Transverse colon (tissue), 4 donors: ENCODE measurements at regions not wholly inside any gene's neighbourhood (a gene's known extent, or its start where the extent isn't known, plus 50 kb on each side); places are given as distances from the start of the nearest gene placed in this dataset.

ENCODE experiments used
- DNase-seq: peaks from one replicate; pipeline ENCODE4 v3.0.0-alpha.2; 2019
- H3K27ac ChIP-seq, 4 donors: fragments of 200-600 bp; sonication (generic); 2 replicates each; pipeline ENCODE4 v1.5.1; 2016 to 2018; ENCODE audit warnings: inconsistent platforms in 4 of 4
- H3K27me3 ChIP-seq: fragments of 200-600 bp; sonication (generic); 2 replicates; pipeline ENCODE4 v1.5.1; 2017; ENCODE audit warnings: inconsistent platforms
- H3K36me3 ChIP-seq, 4 donors: fragments of 200-600 bp; sonication (generic); 2 replicates each; pipeline ENCODE4 v1.5.1; 2017 to 2019; ENCODE audit warnings: inconsistent platforms in 4 of 4
- H3K4me1 ChIP-seq, 4 donors: fragments of 200-600 bp; sonication (generic); 2 replicates each; pipeline ENCODE4 v1.5.1; 2017 to 2020; ENCODE audit warnings: inconsistent platforms in 4 of 4
- H3K4me3 ChIP-seq, 4 donors: fragments of 200-600 bp; sonication (generic); 1 replicate in 1 of 4; 2 replicates in 3 of 4; pipeline versions ENCODE4 v1.5.1 to v1.6.1; 2017 to 2019; ENCODE audit warnings: inconsistent platforms in 4 of 4
- H3K9me3 ChIP-seq, 2 donors: fragments of 200-600 bp; sonication (generic); 2 replicates each; pipeline ENCODE4 v1.5.1; 2017 to 2019; ENCODE audit warnings: inconsistent platforms in 2 of 2
- EP300 ChIP-seq: sonication (generic); formaldehyde crosslinking; IDR thresholded peaks from one replicate; pipeline ENCODE4 v1.6.1; 2017; ENCODE audit warnings: antibody characterized with exemption, low read depth
- POLR2A ChIP-seq: fragments of 450-650 bp; IDR thresholded peaks from one replicate; pipeline ENCODE4 v1.6.1; 2016; ENCODE audit warnings: antibody characterized with exemption, mild to moderate bottlenecking, moderate library complexity
- POLR2AphosphoS5 ChIP-seq, 3 donors: sonication (generic); formaldehyde crosslinking; IDR thresholded peaks; one replicate each; pipeline ENCODE4 v1.6.1; 2016; ENCODE audit warnings: antibody characterized with exemption in 3 of 3
- WGBS, 2 donors: methylation state at CpG; one replicate each; pipeline ENCODE4 v1.1.5; 2018; ENCODE audit warnings: low coverage in 1 of 2; 5-methylcytosine and 5-hydroxymethylcytosine counted together
- in situ Hi-C, 4 donors: fragments of 200-750 bp; cut with MboI; loops; one replicate each; pipeline versions ENCODE4 v1.15.0 to v1.15.1; 2017; ENCODE audit warnings: low sequenced_read_pairs in 3 of 4, low pct_ligation_motif_present in 1 of 4, low pct_unique_long_range_greater_than_20kb in 1 of 4
- intact Hi-C: fragments of 100-400 bp; cut with DNase I; formaldehyde crosslinking; loops from one replicate; pipeline ENCODE4 v1.15.1; 2023; ENCODE audit warnings: low total_unique reads
- TF ChIP-seq, protein P1 (sequence below), 5 experiments: fragments of 200-600 bp in 3 of 5; fragments of 450-650 bp in 2 of 5; sonication (generic) in 3 of 5; IDR thresholded peaks; 1 replicate in 2 of 5; 2 replicates in 3 of 5; pipeline ENCODE4 v1.5.1; 2016 to 2017; ENCODE audit warnings: antibody characterized with exemption in 5 of 5, inconsistent platforms in 3 of 5, mild to moderate bottlenecking in 2 of 5, moderate library complexity in 1 of 5

DNA sequence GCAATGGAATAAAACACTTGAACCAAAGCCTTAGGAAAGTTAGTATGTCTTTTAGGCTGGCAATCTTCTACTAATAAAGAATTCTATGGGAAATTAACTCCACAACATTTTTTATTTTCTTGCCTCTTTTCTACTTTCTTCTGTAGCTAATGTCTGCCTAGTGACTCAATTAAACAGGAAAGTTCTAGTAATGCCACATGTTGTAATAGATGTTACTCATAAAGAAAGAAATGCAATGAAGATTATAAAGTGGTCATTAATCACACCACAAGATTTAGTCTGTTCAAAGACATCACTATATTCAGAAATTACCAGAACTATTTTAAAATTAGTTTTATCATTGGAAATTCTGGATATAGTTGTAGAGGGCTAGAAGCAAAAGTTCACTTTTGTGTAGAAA, 329.7 kb downstream of the SI start:
- in situ Hi-C loops: no loop called here

DNA sequence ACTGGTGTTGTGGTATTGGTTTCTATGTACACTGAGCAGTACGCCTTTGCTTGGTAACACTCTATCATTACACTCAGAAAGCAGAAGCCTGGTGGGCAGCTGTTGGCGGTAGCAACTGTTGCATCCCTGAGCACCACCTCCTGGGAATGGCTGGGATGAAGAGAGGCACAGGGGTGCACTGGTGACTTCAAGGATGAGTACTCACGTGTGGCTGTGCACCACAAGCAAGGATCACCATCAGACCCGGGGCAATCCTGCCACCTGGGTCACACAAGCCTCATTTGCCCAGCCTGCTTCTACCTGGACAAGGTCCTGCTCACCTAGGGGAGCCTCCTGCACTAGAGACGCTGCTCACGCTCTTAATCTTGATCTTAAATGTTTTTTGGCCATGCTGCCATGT, 336.4 kb downstream of the SI start:
- DNase-seq: no peak
- no peaks in the 10 kb centered on the region for H3K27me3 ChIP-seq
- in situ Hi-C loops (no loop called here), intact Hi-C loops (no loop called here)
- WGBS, 2 donors: 86 to 89% methylated on average over 1 to 6 of the region's 6 CpGs
- no peaks in the 10 kb centered on the region for H3K36me3 ChIP-seq
- H3K9me3 ChIP-seq: no peaks in the 10 kb centered on the region
- no peaks in the 10 kb centered on the region for H3K4me1 ChIP-seq
- H3K4me3 ChIP-seq: no peak overlapping the region
- H3K27ac ChIP-seq: no peak overlapping the region
- no peak for TF ChIP-seq EP300
- TF ChIP-seq, protein P1, sequence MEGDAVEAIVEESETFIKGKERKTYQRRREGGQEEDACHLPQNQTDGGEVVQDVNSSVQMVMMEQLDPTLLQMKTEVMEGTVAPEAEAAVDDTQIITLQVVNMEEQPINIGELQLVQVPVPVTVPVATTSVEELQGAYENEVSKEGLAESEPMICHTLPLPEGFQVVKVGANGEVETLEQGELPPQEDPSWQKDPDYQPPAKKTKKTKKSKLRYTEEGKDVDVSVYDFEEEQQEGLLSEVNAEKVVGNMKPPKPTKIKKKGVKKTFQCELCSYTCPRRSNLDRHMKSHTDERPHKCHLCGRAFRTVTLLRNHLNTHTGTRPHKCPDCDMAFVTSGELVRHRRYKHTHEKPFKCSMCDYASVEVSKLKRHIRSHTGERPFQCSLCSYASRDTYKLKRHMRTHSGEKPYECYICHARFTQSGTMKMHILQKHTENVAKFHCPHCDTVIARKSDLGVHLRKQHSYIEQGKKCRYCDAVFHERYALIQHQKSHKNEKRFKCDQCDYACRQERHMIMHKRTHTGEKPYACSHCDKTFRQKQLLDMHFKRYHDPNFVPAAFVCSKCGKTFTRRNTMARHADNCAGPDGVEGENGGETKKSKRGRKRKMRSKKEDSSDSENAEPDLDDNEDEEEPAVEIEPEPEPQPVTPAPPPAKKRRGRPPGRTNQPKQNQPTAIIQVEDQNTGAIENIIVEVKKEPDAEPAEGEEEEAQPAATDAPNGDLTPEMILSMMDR (IDR thresholded peaks at IDR 0.05): no peak
- TF ChIP-seq POLR2AphosphoS5 (IDR thresholded peaks at IDR 0.05): no peak
- no peak for TF ChIP-seq POLR2A

More for the DNA sequence above, 329.7 kb downstream of the SI start:
- H3K9me3 ChIP-seq: no peaks in the 10 kb centered on the region
- DNase-seq: no peak
- no peak overlapping the region for H3K4me3 ChIP-seq
- no peaks in the 10 kb centered on the region for H3K27me3 ChIP-seq
- no peaks in the 10 kb centered on the region for H3K36me3 ChIP-seq
- intact Hi-C loops: no loop called here
- TF ChIP-seq POLR2A (no peak), EP300 (no peak), POLR2AphosphoS5 (IDR thresholded peaks at IDR 0.05) (no peak)
- TF ChIP-seq, protein P1 (IDR thresholded peaks at IDR 0.05): no peak
- H3K4me1 ChIP-seq: no peaks in the 10 kb centered on the region
- H3K27ac ChIP-seq: no peak overlapping the region

DNA sequence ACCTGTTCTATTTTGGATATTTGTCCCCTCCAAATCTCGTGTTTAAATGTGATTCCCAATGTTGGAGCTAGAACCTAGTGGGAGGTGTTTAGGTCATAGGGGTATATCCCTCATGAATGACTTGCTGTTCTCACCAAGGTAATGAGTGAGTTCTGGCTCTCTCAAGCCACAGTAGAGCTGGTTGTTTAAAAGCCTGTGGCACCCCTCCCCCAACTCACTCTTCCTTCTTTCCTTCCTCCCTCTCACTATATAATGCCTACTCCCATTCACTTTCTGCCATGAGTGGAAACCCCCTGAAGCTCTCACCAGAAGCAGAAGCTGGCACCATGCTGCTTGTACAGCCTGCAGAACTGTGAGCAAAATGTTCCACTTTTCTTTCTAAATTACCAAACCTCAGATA, 341.1 kb downstream of the SI start:
- TF ChIP-seq POLR2AphosphoS5 (IDR thresholded peaks at IDR 0.05): no peak
- no peak for TF ChIP-seq POLR2A
- TF ChIP-seq, protein P1 (IDR thresholded peaks at IDR 0.05): no peak
- no peak for TF ChIP-seq EP300
- intact Hi-C loops (no loop called here), in situ Hi-C loops (no loop called here)

DNA sequence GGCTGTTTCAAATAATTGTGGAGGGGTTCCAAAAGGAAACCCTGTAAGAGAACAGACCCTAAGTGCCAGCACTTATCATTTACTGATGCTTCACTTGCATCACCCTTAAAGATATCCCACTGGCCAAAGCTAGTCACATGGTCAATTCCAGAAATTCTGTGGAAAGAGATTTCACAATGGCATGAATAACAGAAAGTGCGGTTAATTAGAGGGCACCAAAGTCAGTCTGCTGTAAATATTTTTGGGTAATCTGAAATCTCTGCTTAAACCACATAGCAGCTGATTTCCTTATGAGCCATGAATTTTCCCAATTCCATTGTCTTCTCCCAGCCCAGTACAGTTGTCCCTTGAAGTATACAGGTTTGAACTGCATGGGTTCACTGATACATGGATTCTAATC, 346.1 kb downstream of the SI start:
- no peak overlapping the region for H3K4me3 ChIP-seq

More for the DNA sequence above, 341.1 kb downstream of the SI start:
- Histone ChIP-seq H3K36me3 (no peaks in the 10 kb centered on the region), H3K27ac (no peak overlapping the region), H3K4me3 (no peak overlapping the region), H3K27me3 (no peaks in the 10 kb centered on the region), H3K4me1 (no peaks in the 10 kb centered on the region), H3K9me3 (no peaks in the 10 kb centered on the region)
- 60% methylated on average over 1 of the region's 1 CpG; no CpG with 5 or more reads in 1 of the 2 donors for WGBS, 2 donors
- DNase-seq: no peak

More for the DNA sequence above, 346.1 kb downstream of the SI start:
- TF ChIP-seq POLR2AphosphoS5 (IDR thresholded peaks at IDR 0.05) (no peak), POLR2A (no peak), EP300 (no peak)
- TF ChIP-seq, protein P1 (IDR thresholded peaks at IDR 0.05): no peak
- DNase-seq: no peak
- Histone ChIP-seq H3K4me1 (no peaks in the 10 kb centered on the region), H3K36me3 (no peaks in the 10 kb centered on the region), H3K27ac (no peak overlapping the region), H3K9me3 (no peaks in the 10 kb centered on the region), H3K27me3 (no peaks in the 10 kb centered on the region)
- in situ Hi-C loops (no loop called here), intact Hi-C loops (no loop called here)
- WGBS, 2 donors: 89% methylated on average over 1 of the region's 1 CpG; no CpG with 5 or more reads in 1 of the 2 donors
